GM12878 (cell line): ENCODE measurements at regions not wholly inside any gene's neighbourhood (a gene's known extent, or its start where the extent isn't known, plus 50 kb on each side); places are given as distances from the start of the nearest gene placed in this dataset.

Experiments
- ATAC-seq: fragments of 200-7000 bp; cut with Tn5 transposase; 3 replicates; pipeline ENCODE4 v1.9.1; 2020; ENCODE audit warnings: mild to moderate bottlenecking, moderate library complexity
- BruUV-seq: library from RNA; stranded (reverse); fragments of 400-500 nt; replicated peaks from 2 replicates; lab custom pipeline; 2021; lab: Mats Ljungman, UMichigan
- CTCF ChIA-PET: fragments of 300-600 bp; sonication (Branson Sonifier 250); formaldehyde crosslinking; extraction: SDS; loops from one replicate; lab custom pipeline; 2021; ENCODE audit warnings: inconsistent platforms; lab: Yijun Ruan, JAX
- POLR2A ChIA-PET: fragments of 350-600 bp; formaldehyde crosslinking; extraction: SDS; loops from one replicate; lab custom pipeline; 2021; ENCODE audit warnings: inconsistent platforms; lab: Charles Lee
- RAD21 ChIA-PET: fragments of 300-600 bp; sonication (Branson Sonifier 250); formaldehyde crosslinking; loops from one replicate; lab custom pipeline; 2023; ENCODE audit warnings: antibody characterized with exemption; ENCODE audit not compliant: unreplicated experiment; lab: Charles Lee
- SMC1A ChIA-PET: fragments of 300-600 bp; sonication (Branson Sonifier 250); formaldehyde crosslinking; loops from one replicate; lab custom pipeline; 2023; ENCODE audit not compliant: unreplicated experiment, uncharacterized antibody; lab: Charles Lee
- DNase-seq: peaks from one replicate; pipeline ENCODE4 v3.0.0-alpha.2; 2011; ENCODE audit warnings: low read depth, low spot score
- FAIRE-seq: peaks from 3 replicates; lab custom pipeline; 2011; peaks lifted over from hg19 to GRCh38; lab: Jason Lieb, UNC
- H2AFZ ChIP-seq: 2 replicates; pipeline ENCODE4 v1.6.0; 2011; ENCODE audit warnings: low read depth, low read length, control low read depth; ENCODE audit not compliant: control insufficient read depth
- H3K27ac ChIP-seq: 2 replicates; pipeline ENCODE4 v1.5.1; 2011; ENCODE audit warnings: control low read depth; ENCODE audit not compliant: control insufficient read depth, insufficient read depth
- H3K27me3 ChIP-seq, 2 experiments: replicated peaks in 1 of 2; 2 replicates each; pipeline versions ENCODE4 v1.6.0 to v1.6.1; 2011; ENCODE audit warnings: low read length in 1 of 2; ENCODE audit not compliant: control insufficient read depth in 2 of 2, insufficient read depth in 2 of 2
- H3K36me3 ChIP-seq, 2 experiments: 2 replicates each; pipeline ENCODE4 v1.5.1; 2011; ENCODE audit warnings: low read length in 1 of 2; ENCODE audit not compliant: control insufficient read depth in 2 of 2, insufficient read depth in 2 of 2
- H3K4me1 ChIP-seq: 2 replicates; pipeline ENCODE4 v1.6.1; 2011; ENCODE audit warnings: mild to moderate bottlenecking, low read length, moderate library complexity, mixed read lengths; ENCODE audit not compliant: control insufficient read depth, insufficient read depth
- H3K4me2 ChIP-seq: 2 replicates; pipeline ENCODE4 v1.6.0; 2011; ENCODE audit warnings: control low read depth; ENCODE audit not compliant: control insufficient read depth, insufficient read depth
- H3K4me3 ChIP-seq: fragments of 200-600 bp; sonication (generic); 2 replicates; pipeline ENCODE4 v1.5.1; 2016
- H3K79me2 ChIP-seq: 2 replicates; pipeline ENCODE4 v1.6.0; 2011; ENCODE audit warnings: low read length; ENCODE audit not compliant: control insufficient read depth, insufficient read depth
- H3K9ac ChIP-seq: 2 replicates; pipeline ENCODE4 v1.8.0; 2011; ENCODE audit warnings: low read length, control low read depth, mixed read lengths; ENCODE audit not compliant: control insufficient read depth, insufficient read depth
- H3K9me3 ChIP-seq: replicated peaks from 3 replicates; pipeline ENCODE4 v1.5.1; 2011; ENCODE audit warnings: mild to moderate bottlenecking, low read length; ENCODE audit not compliant: control insufficient read depth, insufficient read depth
- H4K20me1 ChIP-seq: 2 replicates; pipeline ENCODE4 v1.6.0; 2011; ENCODE audit not compliant: control insufficient read depth, insufficient read depth
- ATF7 ChIP-seq: fragments of 450-650 bp; IDR thresholded peaks from 2 replicates; pipeline ENCODE4 v1.6.1; 2016; ENCODE audit warnings: low read depth, mild to moderate bottlenecking
- BACH1 ChIP-seq: fragments of 450-650 bp; IDR thresholded peaks from 2 replicates; pipeline ENCODE4 v1.6.1; 2017; ENCODE audit warnings: mild to moderate bottlenecking, borderline replicate concordance
- EP300 ChIP-seq, 2 experiments: fragments of 150-350 bp in 1 of 2; IDR thresholded peaks; 2 replicates each; pipeline ENCODE4 v1.6.1; 2011 to 2012; ENCODE audit warnings: low read depth in 2 of 2, low read length in 2 of 2, borderline replicate concordance in 1 of 2, improper control_type of control experiment in 1 of 2, inconsistent platforms in 1 of 2; ENCODE audit not compliant: control insufficient read depth in 1 of 2
- GATAD2B ChIP-seq: fragments of 450-650 bp; conservative IDR thresholded peaks from 2 replicates; pipeline ENCODE4 v1.6.1; 2017; ENCODE audit warnings: low read depth, mild to moderate bottlenecking, moderate library complexity
- KLF5 ChIP-seq: fragments of 450-650 bp; IDR thresholded peaks from 2 replicates; pipeline ENCODE4 v1.6.1; 2014; ENCODE audit warnings: mild to moderate bottlenecking; ENCODE audit not compliant: partially characterized antibody
- SMARCA5 ChIP-seq: fragments of 450-650 bp; IDR thresholded peaks from 2 replicates; pipeline ENCODE4 v1.6.1; 2017; ENCODE audit warnings: mild to moderate bottlenecking
- ZNF207 ChIP-seq: fragments of 450-650 bp; IDR thresholded peaks from 2 replicates; pipeline ENCODE4 v1.6.1; 2014; ENCODE audit warnings: antibody characterized with exemption, mild to moderate bottlenecking, borderline replicate concordance
- ZZZ3 ChIP-seq: IDR thresholded peaks from 2 replicates; pipeline ENCODE4 v1.6.1; 2011; ENCODE audit warnings: low read depth; ENCODE audit not compliant: control insufficient read depth, insufficient read length
- WGBS: methylation state at CpG from one replicate; pipeline ENCODE4 v1.1.6; 2016; ENCODE audit warnings: low lambda C conversion rate; ENCODE audit not compliant: insufficient replicate concordance, insufficient coverage; ENCODE audit errors: missing lambda C conversion rate; 5-methylcytosine and 5-hydroxymethylcytosine counted together
- in situ Hi-C: fragments of 300-500 bp; cut with MboI; formaldehyde crosslinking; loops from 9 replicates; pipeline ENCODE4 v1.14.3; 2018; ENCODE audit warnings: mixed read lengths
- intact Hi-C: fragments of 100-400 bp; cut with micrococcal nuclease; formaldehyde crosslinking; loops from one replicate; pipeline ENCODE4 v1.14.2; 2022; ENCODE audit not compliant: unreplicated experiment
- TF ChIP-seq, protein P1 (sequence below): fragments of 450-650 bp; formaldehyde crosslinking; IDR thresholded peaks from 2 replicates; pipeline ENCODE4 v1.5.0; 2022; ENCODE audit warnings: mild to moderate bottlenecking, missing genetic modification characterization

DNA sequence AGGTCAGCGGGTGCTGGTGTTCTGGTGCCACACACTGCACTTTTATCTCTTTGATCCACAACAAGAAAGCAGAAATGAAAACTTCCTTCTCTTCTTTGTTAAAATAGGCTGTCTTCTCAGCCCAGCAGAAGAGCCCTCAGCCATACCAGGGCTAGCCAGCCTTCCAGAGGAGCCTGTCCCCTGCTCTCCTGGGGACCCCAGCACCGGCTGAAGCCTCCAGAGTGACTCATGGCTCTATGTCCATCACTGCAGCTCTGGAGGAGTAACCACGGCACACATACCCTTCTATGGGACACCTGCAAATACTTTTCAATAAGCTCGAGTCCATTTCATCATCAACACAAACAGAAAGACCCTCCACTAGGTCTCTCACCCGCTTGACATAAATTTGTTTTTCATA, 135.6 kb upstream of the CST7 start:
- Histone ChIP-seq H3K27me3 (no peaks in the 10 kb centered on the region), H3K36me3 (no peaks in the 10 kb centered on the region), H3K4me3 (no peak overlapping the region), H3K79me2 (no peaks in the 10 kb centered on the region), H3K9ac (no peak overlapping the region), H3K4me1 (peaks cover 4% of the 10 kb centered on the region), H4K20me1 (no peaks in the 10 kb centered on the region), H3K27ac (no peak overlapping the region), H3K4me2 (no peak overlapping the region), H3K9me3 (no peaks in the 10 kb centered on the region), H2AFZ (no peak overlapping the region)
- no peak for TF ChIP-seq GATAD2B
- FAIRE-seq (no peak), ATAC-seq (no peak), DNase-seq (no peak)
- in situ Hi-C loops = no loop called here
- ChIA-PET CTCF (no interaction called here), POLR2A (no interaction called here), SMC1A (no interaction called here), RAD21 (no interaction called here)
- WGBS = 20% methylated on average over 5 of the region's 5 CpGs
- intact Hi-C loops = no loop called here
- no TSS peak for BruUV-seq

DNA sequence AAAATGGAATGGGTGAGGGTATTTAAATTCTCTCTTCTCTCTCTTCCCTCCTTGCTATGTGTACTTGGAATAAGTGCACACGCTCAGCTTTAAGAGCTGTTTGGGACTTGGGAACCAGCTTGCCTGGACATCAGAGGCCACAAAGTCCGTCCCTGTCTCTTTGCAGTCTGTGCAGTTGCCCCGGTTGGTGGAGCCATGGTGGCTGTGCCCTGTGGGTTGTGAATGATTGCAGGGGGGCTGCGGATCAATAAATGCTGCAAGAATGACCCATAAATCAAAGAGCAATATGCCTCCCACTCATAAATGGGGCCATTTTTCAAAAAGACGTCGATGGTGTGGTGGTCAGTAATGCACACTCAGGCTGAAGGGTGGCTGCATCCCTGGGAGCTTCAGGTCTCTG, 135.1 kb upstream of the CST7 start:
- H3K4me2 ChIP-seq = no peak overlapping the region
- FAIRE-seq (no peak), ATAC-seq (no peak), DNase-seq (no peak)
- H3K27me3 ChIP-seq = no peaks in the 10 kb centered on the region
- ChIA-PET POLR2A (no interaction called here), RAD21 (no interaction called here), SMC1A (no interaction called here), CTCF (no interaction called here)
- no TSS peak for BruUV-seq
- no peaks in the 10 kb centered on the region for H3K36me3 ChIP-seq
- in situ Hi-C loops (no loop called here), intact Hi-C loops (no loop called here)
- H4K20me1 ChIP-seq = no peaks in the 10 kb centered on the region
- WGBS = 37% methylated on average over 6 of the region's 6 CpGs
- no peak overlapping the region for H3K9ac ChIP-seq
- no peaks in the 10 kb centered on the region for H3K79me2 ChIP-seq
- no peaks in the 10 kb centered on the region for H3K9me3 ChIP-seq
- H3K4me1 ChIP-seq = peaks cover 4% of the 10 kb centered on the region
- no peak overlapping the region for H3K4me3 ChIP-seq
- H3K27ac ChIP-seq = no peak overlapping the region
- TF ChIP-seq ZNF207 (no peak), EP300 (IDR thresholded peaks at IDR 0.05; ENCODE audit: borderline replicate concordance in 1 of 2, control insufficient read depth in 1 of 2, low read depth in 2 of 2, low read length in 2 of 2) (no peak), BACH1 (no peak), KLF5 (no peak), ATF7 (no peak), SMARCA5 (no peak), ZZZ3 (no peak)
- TF ChIP-seq, protein P1, sequence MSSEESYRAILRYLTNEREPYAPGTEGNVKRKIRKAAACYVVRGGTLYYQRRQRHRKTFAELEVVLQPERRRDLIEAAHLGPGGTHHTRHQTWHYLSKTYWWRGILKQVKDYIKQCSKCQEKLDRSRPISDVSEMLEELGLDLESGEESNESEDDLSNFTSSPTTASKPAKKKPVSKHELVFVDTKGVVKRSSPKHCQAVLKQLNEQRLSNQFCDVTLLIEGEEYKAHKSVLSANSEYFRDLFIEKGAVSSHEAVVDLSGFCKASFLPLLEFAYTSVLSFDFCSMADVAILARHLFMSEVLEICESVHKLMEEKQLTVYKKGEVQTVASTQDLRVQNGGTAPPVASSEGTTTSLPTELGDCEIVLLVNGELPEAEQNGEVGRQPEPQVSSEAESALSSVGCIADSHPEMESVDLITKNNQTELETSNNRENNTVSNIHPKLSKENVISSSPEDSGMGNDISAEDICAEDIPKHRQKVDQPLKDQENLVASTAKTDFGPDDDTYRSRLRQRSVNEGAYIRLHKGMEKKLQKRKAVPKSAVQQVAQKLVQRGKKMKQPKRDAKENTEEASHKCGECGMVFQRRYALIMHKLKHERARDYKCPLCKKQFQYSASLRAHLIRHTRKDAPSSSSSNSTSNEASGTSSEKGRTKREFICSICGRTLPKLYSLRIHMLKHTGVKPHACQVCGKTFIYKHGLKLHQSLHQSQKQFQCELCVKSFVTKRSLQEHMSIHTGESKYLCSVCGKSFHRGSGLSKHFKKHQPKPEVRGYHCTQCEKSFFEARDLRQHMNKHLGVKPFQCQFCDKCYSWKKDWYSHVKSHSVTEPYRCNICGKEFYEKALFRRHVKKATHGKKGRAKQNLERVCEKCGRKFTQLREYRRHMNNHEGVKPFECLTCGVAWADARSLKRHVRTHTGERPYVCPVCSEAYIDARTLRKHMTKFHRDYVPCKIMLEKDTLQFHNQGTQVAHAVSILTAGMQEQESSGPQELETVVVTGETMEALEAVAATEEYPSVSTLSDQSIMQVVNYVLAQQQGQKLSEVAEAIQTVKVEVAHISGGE (CRISPR knock-in tag) = no peak
- no peak overlapping the region for H2AFZ ChIP-seq
